Jurkat, Clone E6-1 (cell line): ENCODE measurements at regions not wholly inside any gene's neighbourhood (a gene's known extent, or its start where the extent isn't known, plus 50 kb on each side); places are given as distances from the start of the nearest gene placed in this dataset.

Source experiments
- DNase-seq: peaks from one replicate; pipeline ENCODE4 v3.0.0-alpha.2; 2011; ENCODE audit warnings: low read depth, low spot score
- H3K4me3 ChIP-seq: 2 replicates; pipeline ENCODE4 v1.5.1; 2011; ENCODE audit warnings: mild to moderate bottlenecking, low read length, control low read depth, moderate library complexity

DNA sequence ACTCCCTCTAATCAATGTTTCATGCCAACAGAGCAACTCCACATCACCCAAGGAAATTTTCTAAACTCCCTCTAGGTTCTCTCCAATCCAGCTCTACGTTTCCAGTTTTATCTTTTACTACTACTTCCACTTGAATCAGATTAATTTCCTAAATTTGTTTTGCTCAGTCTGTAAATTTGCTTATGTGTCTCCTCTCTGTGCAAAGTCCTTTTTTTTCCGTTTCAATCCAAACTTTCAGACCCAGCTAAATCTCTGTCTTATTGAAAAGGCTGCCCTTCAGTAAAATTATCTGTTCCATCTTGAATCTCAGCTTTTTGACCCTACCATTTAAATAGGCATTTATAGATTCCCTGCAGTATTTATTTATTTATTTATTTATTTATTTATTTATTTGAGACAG is 61.4 kb upstream of the COX10 start:
- no peak for DNase-seq

DNA sequence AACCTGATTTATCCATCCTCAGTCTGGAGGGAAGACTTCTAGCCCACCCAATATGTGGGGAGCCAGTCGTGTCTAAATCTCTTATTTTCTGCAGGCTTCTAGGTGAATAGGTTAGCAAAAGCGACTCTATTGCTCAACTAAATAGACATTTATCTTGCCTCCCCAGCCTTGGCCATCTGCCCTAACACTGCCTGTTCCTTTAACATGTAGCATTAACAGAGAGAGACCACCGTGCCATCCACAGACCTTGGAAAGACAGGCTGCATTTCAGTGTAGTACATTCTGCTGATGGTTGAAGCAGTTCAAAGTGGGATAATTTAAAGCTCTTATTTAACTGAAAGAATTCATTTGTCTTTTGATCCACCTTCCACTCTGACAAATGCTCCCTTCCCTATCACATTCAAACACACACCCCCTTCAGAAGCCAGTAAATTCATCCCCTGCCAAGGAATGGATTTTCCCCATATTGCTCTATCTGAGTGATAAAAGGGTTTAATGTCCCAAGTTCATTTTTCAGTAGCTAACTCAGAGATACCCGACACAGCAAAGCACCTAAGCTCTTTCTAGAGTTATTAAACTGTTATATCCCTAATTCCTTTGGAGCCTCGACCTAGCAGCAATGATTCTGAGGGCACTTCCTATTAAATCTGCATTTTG is 58.1 kb upstream of the COX10 start:
- no peak for DNase-seq
- no peak overlapping the region for H3K4me3 ChIP-seq

More for the DNA sequence above, 61.4 kb upstream of the COX10 start:
- no peak overlapping the region for H3K4me3 ChIP-seq

GRCh38 chr17:14011740-14012405 is 57.4 kb upstream of the COX10 start:
- DNase-seq: no peak
- no peak overlapping the region for H3K4me3 ChIP-seq

GRCh38 chr17:14014657-14015056 is 54.6 kb upstream of the COX10 start:
- no peak for DNase-seq
- no peak overlapping the region for H3K4me3 ChIP-seq

- DNase-seq: no peak
- no peak overlapping the region for H3K4me3 ChIP-seq
These were observed 54.0 kb upstream of the COX10 start for GRCh38 chr17:14015271-14015670.

DNA sequence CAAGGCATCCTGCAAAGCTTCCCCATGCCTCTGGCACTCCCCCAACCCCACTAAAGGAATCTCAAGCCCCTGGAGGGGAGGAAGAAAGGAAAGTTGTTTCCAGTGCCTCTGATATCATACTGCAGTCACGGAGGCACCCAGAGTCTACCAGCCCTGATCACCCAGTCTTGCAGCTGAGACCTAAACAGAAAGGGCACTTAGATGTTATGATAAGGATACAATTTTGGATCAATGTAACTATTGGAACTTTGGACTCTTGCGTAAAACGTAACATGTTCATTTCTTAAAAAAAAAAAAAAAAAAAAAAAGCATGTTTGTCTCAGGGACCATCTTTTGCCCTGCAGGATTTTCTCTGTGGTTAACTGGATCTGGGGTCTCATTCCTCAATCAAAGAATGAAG is 52.4 kb upstream of the COX10 start:
- no peak overlapping the region for H3K4me3 ChIP-seq
- no peak for DNase-seq

DNA sequence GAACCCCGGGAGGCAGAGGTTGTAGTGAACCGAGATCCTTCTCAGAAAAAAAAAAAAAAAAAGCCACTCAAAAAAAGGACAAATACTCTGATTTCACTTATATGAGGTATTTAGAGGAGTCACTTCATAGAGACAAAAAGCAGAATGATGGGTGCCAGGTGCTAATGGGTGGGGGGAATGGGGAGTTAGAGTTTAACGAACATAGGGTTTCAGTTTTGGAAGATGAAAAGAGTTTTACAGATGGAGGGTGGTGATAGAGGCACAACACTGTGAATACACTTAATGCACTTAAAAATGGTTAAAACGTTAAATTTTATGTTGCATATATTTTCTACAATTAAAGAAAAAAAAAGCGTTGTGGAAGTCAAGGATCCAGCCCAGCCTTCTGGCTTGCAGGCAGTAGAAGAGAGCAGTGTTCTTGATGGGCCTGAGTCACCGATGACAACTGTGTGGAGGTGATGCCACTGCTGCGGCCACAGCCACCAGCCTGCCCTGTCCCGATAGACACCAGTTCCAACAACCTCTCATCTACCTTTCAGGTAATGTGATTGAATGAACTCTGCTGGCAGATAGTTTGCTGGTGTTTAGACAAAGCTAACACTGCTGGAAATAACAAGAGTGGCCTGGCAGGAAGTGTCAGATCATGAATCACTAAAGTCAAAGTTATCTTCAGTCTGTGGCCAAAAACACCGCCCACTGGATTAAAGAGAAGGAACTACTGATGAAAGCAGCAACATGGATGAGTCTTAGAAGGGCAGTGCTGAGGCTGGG is 49.9 kb upstream of the COX10 start:
- peak; percentile 53 for DNase-seq
- no peak overlapping the region for H3K4me3 ChIP-seq
